GM18520 (cell line): ENCODE measurements at regions not wholly inside any gene's neighbourhood (a gene's known extent, or its start where the extent isn't known, plus 50 kb on each side); places are given as distances from the start of the nearest gene placed in this dataset.
"Not testable (repeated sequence)": the region's sequence is repeated elsewhere in the genome, so short reads cannot be mapped to it uniquely, and the experiment has no call there.

Source experiments
- ATAC-seq: cut with Tn5 transposase; IDR thresholded peaks from one replicate; pipeline ENCODE4 v1.9.1; 2021; ENCODE audit not compliant: unreplicated experiment

GRCh38 chr13:61358599-61358998 is 57.0 kb downstream of the PCDH20 start:
- ATAC-seq, result no peak

GRCh38 chr13:61350341-61350740 is 65.3 kb downstream of the PCDH20 start:
- no peak for ATAC-seq

- no peak for ATAC-seq
These were observed 76.5 kb downstream of the PCDH20 start for GRCh38 chr13:61339054-61339621.

- no peak for ATAC-seq
These were observed 99.0 kb downstream of the PCDH20 start for GRCh38 chr13:61316647-61317046.

- no peak for ATAC-seq
These were observed 121.0 kb downstream of the PCDH20 start for GRCh38 chr13:61294467-61295191.

GRCh38 chr13:61286148-61286745 is 129.4 kb downstream of the PCDH20 start:
- no peak for ATAC-seq

- ATAC-seq, result no peak
These were observed 137.9 kb downstream of the PCDH20 start for GRCh38 chr13:61277586-61278276.

- no peak for ATAC-seq
These were observed 138.6 kb downstream of the PCDH20 start for GRCh38 chr13:61277088-61277487.

- ATAC-seq, result no peak
These were observed 139.2 kb downstream of the PCDH20 start for GRCh38 chr13:61276401-61276800.

GRCh38 chr13:61275736-61276135 is 139.9 kb downstream of the PCDH20 start:
- ATAC-seq, result no peak

GRCh38 chr13:61275251-61275650 is 140.4 kb downstream of the PCDH20 start:
- no peak for ATAC-seq

GRCh38 chr13:61266896-61267295 is 148.8 kb downstream of the PCDH20 start:
- not testable (repeated sequence) for ATAC-seq

GRCh38 chr13:61261746-61262472 is 153.7 kb downstream of the PCDH20 start:
- ATAC-seq, result no peak

- no peak for ATAC-seq
These were observed 157.5 kb downstream of the PCDH20 start for GRCh38 chr13:61258185-61258584.

GRCh38 chr13:61255040-61255796 is 160.4 kb downstream of the PCDH20 start:
- ATAC-seq, result no peak

- no peak for ATAC-seq
These were observed 162.4 kb downstream of the PCDH20 start for GRCh38 chr13:61253105-61253877.

GRCh38 chr13:61252213-61252612 is 163.4 kb downstream of the PCDH20 start:
- ATAC-seq, result no peak

GRCh38 chr13:61247149-61247936 is 168.3 kb downstream of the PCDH20 start:
- peak; percentile 83 for ATAC-seq

GRCh38 chr13:61246351-61246750 is 169.3 kb downstream of the PCDH20 start:
- no peak for ATAC-seq
